ENCODE measurements at regions not wholly inside any gene's neighbourhood (a gene's known extent, or its start where the extent isn't known, plus 50 kb on each side); places are given as distances from the start of the nearest gene placed in this dataset.

DNA sequence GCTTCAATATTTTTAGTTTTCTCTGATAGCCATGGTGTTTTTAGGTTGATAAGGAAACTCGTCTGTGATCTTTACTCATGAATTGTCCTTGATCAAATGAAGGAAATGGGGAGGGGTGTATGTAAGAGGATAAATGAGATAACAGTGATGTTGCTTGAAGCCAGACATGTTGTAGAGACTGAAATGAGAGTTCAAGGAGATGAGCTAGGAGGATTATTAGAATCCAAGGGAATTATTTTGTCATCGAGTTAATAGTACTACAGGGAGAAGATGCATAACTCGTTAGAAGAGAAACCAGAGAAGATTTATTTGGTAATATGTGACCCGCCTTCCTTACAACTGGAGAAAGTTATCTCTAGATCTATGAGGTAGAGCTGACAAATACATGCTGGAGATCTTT, 371.3 kb upstream of the DDHD1 start:
- no peak for TF ChIP-seq EZH2 (IDR thresholded peaks at IDR 0.05; ENCODE audit: low read length, missing control alignments)
- TF ChIP-seq, protein P1, sequence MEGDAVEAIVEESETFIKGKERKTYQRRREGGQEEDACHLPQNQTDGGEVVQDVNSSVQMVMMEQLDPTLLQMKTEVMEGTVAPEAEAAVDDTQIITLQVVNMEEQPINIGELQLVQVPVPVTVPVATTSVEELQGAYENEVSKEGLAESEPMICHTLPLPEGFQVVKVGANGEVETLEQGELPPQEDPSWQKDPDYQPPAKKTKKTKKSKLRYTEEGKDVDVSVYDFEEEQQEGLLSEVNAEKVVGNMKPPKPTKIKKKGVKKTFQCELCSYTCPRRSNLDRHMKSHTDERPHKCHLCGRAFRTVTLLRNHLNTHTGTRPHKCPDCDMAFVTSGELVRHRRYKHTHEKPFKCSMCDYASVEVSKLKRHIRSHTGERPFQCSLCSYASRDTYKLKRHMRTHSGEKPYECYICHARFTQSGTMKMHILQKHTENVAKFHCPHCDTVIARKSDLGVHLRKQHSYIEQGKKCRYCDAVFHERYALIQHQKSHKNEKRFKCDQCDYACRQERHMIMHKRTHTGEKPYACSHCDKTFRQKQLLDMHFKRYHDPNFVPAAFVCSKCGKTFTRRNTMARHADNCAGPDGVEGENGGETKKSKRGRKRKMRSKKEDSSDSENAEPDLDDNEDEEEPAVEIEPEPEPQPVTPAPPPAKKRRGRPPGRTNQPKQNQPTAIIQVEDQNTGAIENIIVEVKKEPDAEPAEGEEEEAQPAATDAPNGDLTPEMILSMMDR (conservative IDR thresholded peaks at IDR 0.05 in 1 of 2, IDR thresholded peaks at IDR 0.05 in 1 of 2; ENCODE audit: low read depth in 1 of 2, low read length in 2 of 2), result no peak
- H3K27me3 ChIP-seq (ENCODE audit: control insufficient read depth, insufficient read depth, low read length), result no peaks in the 10 kb centered on the region
- peaks cover 7% of the 10 kb centered on the region for H3K4me1 ChIP-seq (ENCODE audit: control insufficient read depth, extremely low read depth, insufficient read depth, low read length)
- H4K20me1 ChIP-seq (ENCODE audit: control insufficient read depth, extremely low read depth, insufficient read depth, low read length), result no peaks in the 10 kb centered on the region
- DNase-seq (ENCODE audit: low read depth in 2 of 2), result no peak
- no peaks in the 10 kb centered on the region for H3K79me2 ChIP-seq (ENCODE audit: control insufficient read depth, insufficient read depth, low read length)
- no peak overlapping the region for H3K9ac ChIP-seq (ENCODE audit: insufficient read depth, low read length)
- no peaks in the 10 kb centered on the region for H3K9me3 ChIP-seq (ENCODE audit: control insufficient read depth, insufficient read depth, low read depth, low read length)
- H3K36me3 ChIP-seq (ENCODE audit: control insufficient read depth, insufficient read depth, low read length), result no peaks in the 10 kb centered on the region
- H3K4me2 ChIP-seq (ENCODE audit: extremely low read depth, insufficient read depth, low read length), result no peak overlapping the region
- no peak overlapping the region for H3K27ac ChIP-seq (ENCODE audit: insufficient read depth, low read length)
- H3K4me3 ChIP-seq (replicated peaks in 1 of 4; ENCODE audit: control extremely low read depth in 1 of 4, insufficient read depth in 1 of 4, low read depth in 3 of 4, low read length in 4 of 4), result no peak overlapping the region
- no peak overlapping the region for H2AFZ ChIP-seq (ENCODE audit: low read length)

GRCh38 chr14:53523226-53523625, 370.1 kb upstream of the DDHD1 start:
- Histone ChIP-seq H3K36me3 (ENCODE audit: control insufficient read depth, insufficient read depth, low read length) (no peaks in the 10 kb centered on the region), H3K27me3 (ENCODE audit: control insufficient read depth, insufficient read depth, low read length) (no peaks in the 10 kb centered on the region), H3K4me3 (replicated peaks in 1 of 4; ENCODE audit: control extremely low read depth in 1 of 4, insufficient read depth in 1 of 4, low read depth in 3 of 4, low read length in 4 of 4) (no peak overlapping the region), H2AFZ (ENCODE audit: low read length) (no peak overlapping the region), H4K20me1 (ENCODE audit: control insufficient read depth, extremely low read depth, insufficient read depth, low read length) (no peaks in the 10 kb centered on the region), H3K9ac (ENCODE audit: insufficient read depth, low read length) (no peak overlapping the region), H3K27ac (ENCODE audit: insufficient read depth, low read length) (no peak overlapping the region), H3K9me3 (ENCODE audit: control insufficient read depth, insufficient read depth, low read depth, low read length) (no peaks in the 10 kb centered on the region), H3K4me1 (ENCODE audit: control insufficient read depth, extremely low read depth, insufficient read depth, low read length) (peaks cover 4% of the 10 kb centered on the region), H3K4me2 (ENCODE audit: extremely low read depth, insufficient read depth, low read length) (no peak overlapping the region), H3K79me2 (ENCODE audit: control insufficient read depth, insufficient read depth, low read length) (no peaks in the 10 kb centered on the region)
- no peak for DNase-seq (ENCODE audit: low read depth in 2 of 2)
- TF ChIP-seq, protein P1 (conservative IDR thresholded peaks at IDR 0.05 in 1 of 2, IDR thresholded peaks at IDR 0.05 in 1 of 2; ENCODE audit: low read depth in 1 of 2, low read length in 2 of 2), result no peak
- no peak for TF ChIP-seq EZH2 (IDR thresholded peaks at IDR 0.05; ENCODE audit: low read length, missing control alignments)

- H2AFZ ChIP-seq (ENCODE audit: low read length), result no peak overlapping the region
- H3K4me2 ChIP-seq (ENCODE audit: extremely low read depth, insufficient read depth, low read length), result no peak overlapping the region
- no peak overlapping the region for H3K4me3 ChIP-seq (replicated peaks in 1 of 4; ENCODE audit: control extremely low read depth in 1 of 4, insufficient read depth in 1 of 4, low read depth in 3 of 4, low read length in 4 of 4)
- no peak overlapping the region for H3K9ac ChIP-seq (ENCODE audit: insufficient read depth, low read length)
- H4K20me1 ChIP-seq (ENCODE audit: control insufficient read depth, extremely low read depth, insufficient read depth, low read length), result no peaks in the 10 kb centered on the region
- H3K27me3 ChIP-seq (ENCODE audit: control insufficient read depth, insufficient read depth, low read length), result no peaks in the 10 kb centered on the region
- peaks cover 18% of the 10 kb centered on the region for H3K4me1 ChIP-seq (ENCODE audit: control insufficient read depth, extremely low read depth, insufficient read depth, low read length)
- H3K79me2 ChIP-seq (ENCODE audit: control insufficient read depth, insufficient read depth, low read length), result no peaks in the 10 kb centered on the region
- no peak for DNase-seq (ENCODE audit: low read depth in 2 of 2)
- H3K9me3 ChIP-seq (ENCODE audit: control insufficient read depth, insufficient read depth, low read depth, low read length), result no peaks in the 10 kb centered on the region
- no peak for TF ChIP-seq EZH2 (IDR thresholded peaks at IDR 0.05; ENCODE audit: low read length, missing control alignments)
- TF ChIP-seq, protein P1 (conservative IDR thresholded peaks at IDR 0.05 in 1 of 2, IDR thresholded peaks at IDR 0.05 in 1 of 2; ENCODE audit: low read depth in 1 of 2, low read length in 2 of 2), result no peak
- H3K27ac ChIP-seq (ENCODE audit: insufficient read depth, low read length), result no peak overlapping the region
- H3K36me3 ChIP-seq (ENCODE audit: control insufficient read depth, insufficient read depth, low read length), result no peaks in the 10 kb centered on the region
Observed at GRCh38 chr14:53520078-53520928, 367.2 kb upstream of the DDHD1 start.

Measured in fibroblast of lung (primary cell).